H1 (cell line): ENCODE measurements at regions not wholly inside any gene's neighbourhood (a gene's known extent, or its start where the extent isn't known, plus 50 kb on each side); places are given as distances from the start of the nearest gene placed in this dataset.
A peak's percentile ranks its signal among the peaks of the same experiment; 100 is the strongest.

Source experiments
- CTCF ChIA-PET: fragments of 300-600 bp; sonication (Branson Sonifier 250); formaldehyde crosslinking; loops from one replicate; lab custom pipeline; 2021; ENCODE audit not compliant: partially characterized antibody; lab: Charles Lee
- POLR2A ChIA-PET: fragments of 300-600 bp; sonication (Branson Sonifier 250); formaldehyde crosslinking; loops from one replicate; lab custom pipeline; 2021; ENCODE audit warnings: inconsistent platforms; ENCODE audit not compliant: partially characterized antibody; lab: Charles Lee
- DNase-seq, 2 experiments: peaks; one replicate each; pipeline versions ENCODE4 v3.0.0 to v3.0.0-alpha.2; 2010 to 2022; ENCODE audit warnings: low spot score in 2 of 2, low read depth in 1 of 2, mixed read lengths in 1 of 2
- FAIRE-seq: peaks from 2 replicates; lab custom pipeline; 2011; peaks lifted over from hg19 to GRCh38; lab: Jason Lieb, UNC
- H2AFZ ChIP-seq: 2 replicates; pipeline ENCODE4 v1.8.1; 2012; ENCODE audit warnings: low read length, inconsistent platforms
- H2AK5ac ChIP-seq: 2 replicates; pipeline ENCODE4 v1.6.1; 2013; ENCODE audit warnings: low read depth, low read length
- H2BK120ac ChIP-seq: replicated peaks from 2 replicates; pipeline ENCODE3; 2013; ENCODE audit warnings: low read depth, low read length, inconsistent platforms
- H2BK12ac ChIP-seq: 2 replicates; pipeline ENCODE4 v1.6.1; 2013; ENCODE audit warnings: low read depth, low read length
- H2BK15ac ChIP-seq: 2 replicates; pipeline ENCODE4 v1.6.1; 2013; ENCODE audit warnings: low read length
- H2BK20ac ChIP-seq: 2 replicates; pipeline ENCODE4 v1.6.1; 2013; ENCODE audit warnings: low read length
- H2BK5ac ChIP-seq: 2 replicates; pipeline ENCODE4 v1.6.1; 2013; ENCODE audit warnings: low read depth, low read length
- H3K14ac ChIP-seq: 2 replicates; pipeline ENCODE4 v1.6.1; 2013; ENCODE audit warnings: inconsistent platforms; ENCODE audit not compliant: insufficient read length
- H3K18ac ChIP-seq: 2 replicates; pipeline ENCODE4 v1.6.1; 2013; ENCODE audit warnings: low read length; ENCODE audit errors: extremely low read depth
- H3K23ac ChIP-seq: 2 replicates; pipeline ENCODE4 v1.6.1; 2013; ENCODE audit warnings: inconsistent platforms; ENCODE audit not compliant: insufficient read length
- H3K23me2 ChIP-seq: 2 replicates; pipeline ENCODE4 v1.6.1; 2013; ENCODE audit warnings: low read depth, low read length
- H3K27ac ChIP-seq: 2 replicates; pipeline ENCODE4 v1.6.1; 2011; ENCODE audit warnings: low read depth, low read length, inconsistent platforms
- H3K27me3 ChIP-seq, 4 experiments: replicated peaks in 1 of 4; 1 replicate in 1 of 4; 2 replicates in 3 of 4; pipeline versions ENCODE4 v1.6.1 to v1.8.1; 2011 to 2013; ENCODE audit warnings: low read length in 3 of 4, mild to moderate bottlenecking in 3 of 4, inconsistent platforms in 2 of 4, mixed read lengths in 2 of 4, moderate library complexity in 1 of 4; ENCODE audit not compliant: control insufficient read depth in 3 of 4, insufficient read depth in 3 of 4; ENCODE audit errors: extremely low read depth in 1 of 4
- H3K36me3 ChIP-seq, 4 experiments: 2 replicates each; pipeline versions ENCODE4 v1.6.1 to v1.8.1; 2011 to 2013; ENCODE audit warnings: mild to moderate bottlenecking in 4 of 4, low read length in 3 of 4, moderate library complexity in 2 of 4, control low read depth in 1 of 4, inconsistent platforms in 1 of 4; ENCODE audit not compliant: insufficient read depth in 4 of 4, control insufficient read depth in 2 of 4
- H3K4ac ChIP-seq: replicated peaks from 2 replicates; pipeline ENCODE3; 2013; ENCODE audit warnings: low read length, low read depth, mixed read lengths, inconsistent platforms; ENCODE audit not compliant: insufficient read length
- H3K4me1 ChIP-seq, 4 experiments: replicated peaks in 1 of 4; 1 replicate in 1 of 4; 2 replicates in 3 of 4; pipeline versions ENCODE4 v1.6.1 to v1.8.1; 2011 to 2013; ENCODE audit warnings: low read length in 3 of 4, inconsistent platforms in 2 of 4, mixed read lengths in 1 of 4; ENCODE audit not compliant: insufficient read depth in 4 of 4, control insufficient read depth in 3 of 4
- H3K4me2 ChIP-seq, 2 experiments: 2 replicates each; pipeline versions ENCODE4 v1.6.1 to v1.8.1; 2011 to 2013; ENCODE audit warnings: low read depth in 2 of 2, low read length in 2 of 2, control low read depth in 1 of 2, inconsistent platforms in 1 of 2, mild to moderate bottlenecking in 1 of 2; ENCODE audit not compliant: insufficient read depth in 1 of 2
- H3K4me3 ChIP-seq, 4 experiments: fragments of 200-600, 300-600 bp in 1 of 4; sonication (generic), shearing (Covaris generic), sonication (Bioruptor Twin) in 1 of 4; 2 replicates each; pipeline versions ENCODE4 v1.5.1 to v1.8.1; 2011 to 2016; ENCODE audit warnings: low read length in 4 of 4, low read depth in 3 of 4, control low read depth in 2 of 4, inconsistent platforms in 2 of 4, mild to moderate bottlenecking in 2 of 4, mixed read lengths in 1 of 4, moderate library complexity in 1 of 4; ENCODE audit not compliant: insufficient read depth in 2 of 4; ENCODE audit errors: extremely low read depth in 1 of 4
- H3K56ac ChIP-seq: replicated peaks from 2 replicates; pipeline ENCODE3; 2013; ENCODE audit warnings: low read depth, mild to moderate bottlenecking, mixed read lengths, low read length, inconsistent platforms; ENCODE audit not compliant: insufficient read length
- H3K79me1 ChIP-seq: 2 replicates; pipeline ENCODE4 v1.6.1; 2013; ENCODE audit warnings: low read depth, low read length, control low read depth
- H3K79me2 ChIP-seq, 2 experiments: 2 replicates each; pipeline versions ENCODE4 v1.6.1 to v1.8.1; 2012 to 2013; ENCODE audit warnings: low read length in 2 of 2, mild to moderate bottlenecking in 2 of 2, inconsistent platforms in 1 of 2; ENCODE audit not compliant: insufficient read depth in 2 of 2, control insufficient read depth in 1 of 2
- H3K9ac ChIP-seq, 4 experiments: replicated peaks in 1 of 4; 1 replicate in 1 of 4; 2 replicates in 3 of 4; pipeline versions ENCODE4 v1.6.1 to v1.8.1; 2011 to 2013; ENCODE audit warnings: low read depth in 3 of 4, low read length in 3 of 4, control low read depth in 2 of 4, mild to moderate bottlenecking in 2 of 4, moderate library complexity in 2 of 4, inconsistent platforms in 1 of 4; ENCODE audit errors: extremely low read depth in 1 of 4
- H3K9me3 ChIP-seq, 2 experiments: 2 replicates each; pipeline versions ENCODE4 v1.6.1 to v1.8.1; 2012 to 2013; ENCODE audit warnings: mild to moderate bottlenecking in 2 of 2, moderate library complexity in 2 of 2, control low read depth in 1 of 2, inconsistent platforms in 1 of 2, low read depth in 1 of 2, low read length in 1 of 2, mixed read lengths in 1 of 2; ENCODE audit not compliant: insufficient read depth in 2 of 2
- H4K20me1 ChIP-seq, 2 experiments: replicated peaks in 1 of 2; 2 replicates each; pipeline versions ENCODE3 to v1.8.1; 2011 to 2013; ENCODE audit warnings: inconsistent platforms in 2 of 2, low read length in 2 of 2, mild to moderate bottlenecking in 1 of 2; ENCODE audit not compliant: insufficient read depth in 2 of 2, control insufficient read depth in 1 of 2
- H4K5ac ChIP-seq: 2 replicates; pipeline ENCODE4 v1.6.1; 2013; ENCODE audit warnings: low read length, low read depth, mixed read lengths, inconsistent platforms; ENCODE audit not compliant: insufficient read length
- H4K8ac ChIP-seq: 2 replicates; pipeline ENCODE4 v1.8.0; 2013; ENCODE audit warnings: mild to moderate bottlenecking, moderate library complexity, low read length, inconsistent platforms; ENCODE audit not compliant: insufficient read depth; ENCODE audit errors: extremely low read depth
- H4K91ac ChIP-seq: replicated peaks from 2 replicates; pipeline ENCODE3; 2013; ENCODE audit warnings: low read length, mixed read lengths, inconsistent platforms; ENCODE audit not compliant: insufficient read length
- CTBP2 ChIP-seq: IDR thresholded peaks from 2 replicates; pipeline ENCODE4 v1.7.0; 2011; ENCODE audit warnings: borderline replicate concordance, mild to moderate bottlenecking, moderate library complexity, mixed read lengths, low read length; ENCODE audit not compliant: insufficient read depth, insufficient read length
- FOSL1 ChIP-seq: IDR thresholded peaks from 2 replicates; pipeline ENCODE4 v1.6.1; 2011; ENCODE audit warnings: mild to moderate bottlenecking, low read depth, low read length, moderate library complexity; ENCODE audit not compliant: insufficient read depth
- GABPA ChIP-seq: IDR thresholded peaks from 2 replicates; pipeline ENCODE4 v1.6.1; 2011; ENCODE audit warnings: mild to moderate bottlenecking, low read length, moderate library complexity, borderline replicate concordance; ENCODE audit not compliant: insufficient read depth
- GTF2F1 ChIP-seq: IDR thresholded peaks from 2 replicates; pipeline ENCODE4 v1.6.1; 2012; ENCODE audit warnings: low read depth, low read length, improper control_type of control experiment, borderline replicate concordance
- HDAC2 ChIP-seq, 2 experiments: fragments of 300-600 bp in 1 of 2; sonication (generic) in 1 of 2; IDR thresholded peaks; 2 replicates each; pipeline ENCODE4 v1.6.1; 2011 to 2012; ENCODE audit warnings: low read depth in 2 of 2, low read length in 2 of 2, mild to moderate bottlenecking in 2 of 2, moderate library complexity in 2 of 2, borderline replicate concordance in 1 of 2, inconsistent platforms in 1 of 2
- RBBP5 ChIP-seq: IDR thresholded peaks from 2 replicates; pipeline ENCODE4 v1.7.1; 2012; ENCODE audit warnings: low read depth, mild to moderate bottlenecking, inconsistent platforms, low read length, moderate library complexity, borderline replicate concordance
- SRF ChIP-seq: IDR thresholded peaks from 2 replicates; pipeline ENCODE4 v1.6.1; 2011; ENCODE audit warnings: mild to moderate bottlenecking, low read depth, low read length, moderate library complexity
- TAF1 ChIP-seq: IDR thresholded peaks from 2 replicates; pipeline ENCODE4 v1.6.1; 2011; ENCODE audit warnings: mild to moderate bottlenecking, low read depth, low read length
- TBP ChIP-seq: IDR thresholded peaks from 2 replicates; pipeline ENCODE4 v1.6.1; 2011; ENCODE audit warnings: low read depth, low read length, improper control_type of control experiment
- ZNF274 ChIP-seq: IDR thresholded peaks from 2 replicates; pipeline ENCODE4 v1.7.0; 2012; ENCODE audit warnings: low read length, borderline replicate concordance; ENCODE audit errors: extremely low read depth
- WGBS, 2 experiments: shearing (Covaris generic) in 1 of 2; methylation state at CpG; one replicate each; pipeline versions ENCODE4 v1.1.6 to v1.1.7; 2013 to 2015; ENCODE audit warnings: low lambda C conversion rate in 2 of 2, mixed read lengths in 2 of 2, inconsistent platforms in 1 of 2, low coverage in 1 of 2, missing lambda C conversion rate in 1 of 2; ENCODE audit not compliant: insufficient replicate concordance in 2 of 2, insufficient coverage in 1 of 2, insufficient read length in 1 of 2; ENCODE audit errors: extremely low coverage in 1 of 2, missing lambda C conversion rate in 1 of 2; 5-methylcytosine and 5-hydroxymethylcytosine counted together
- TF ChIP-seq, protein P1 (sequence below): IDR thresholded peaks from 2 replicates; pipeline ENCODE4 v1.6.1; 2012; ENCODE audit warnings: inconsistent platforms

DNA sequence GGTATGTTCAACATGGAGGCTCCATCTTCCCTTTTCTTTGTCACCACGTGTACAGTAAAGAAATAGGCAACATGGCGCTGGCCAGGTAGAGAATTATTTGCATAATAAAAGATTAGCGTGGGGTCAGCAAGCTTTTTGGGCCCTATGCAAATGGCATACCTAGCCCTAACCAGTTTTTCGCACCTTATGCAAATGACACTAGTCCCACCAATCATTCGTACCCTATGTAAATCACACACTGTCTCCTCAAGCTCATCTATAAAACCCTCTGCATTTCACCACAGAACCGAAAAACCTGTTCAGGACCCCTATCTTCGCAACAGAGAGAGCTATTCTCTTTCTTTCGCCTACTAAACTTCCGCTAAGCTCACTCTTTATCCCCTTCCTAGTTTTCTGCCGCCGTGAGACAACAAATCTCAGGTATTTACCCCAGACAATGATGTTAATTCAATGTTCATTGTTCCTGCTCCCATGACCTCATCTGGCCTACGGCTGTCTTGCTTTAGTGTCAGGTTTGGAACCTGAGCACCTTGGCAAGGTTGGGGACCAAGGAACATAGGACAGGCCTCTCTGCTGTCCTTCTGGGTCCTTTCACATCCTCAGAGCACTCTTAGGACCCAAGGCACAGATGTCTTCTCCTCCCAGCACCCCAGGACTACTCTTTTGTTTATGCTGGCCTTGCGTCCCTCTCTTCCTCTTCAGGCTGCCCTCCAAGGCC is 180.7 kb upstream of the RAI14 start:
- H3K36me3 ChIP-seq: no peaks in the 10 kb centered on the region
- H3K4ac ChIP-seq: peak overlapping the region; percentile 7
- POLR2A ChIA-PET: interaction anchor here (0.8 to 2.8 kb wide), 12 partner anchors 10 to 466 kb away, joined by 3 to 22 read pairs (median 4); partner anchors contain the start of gene TTC23L
- no peak overlapping the region for H3K14ac ChIP-seq
- H4K20me1 ChIP-seq: no peaks in the 10 kb centered on the region
- H3K4me1 ChIP-seq: peaks cover 6 to 14% (median 10%) of the 10 kb centered on the region in 4 experiments
- peak overlapping the region; percentile 16 to 73 (median 46); a peak in 6 of 7 replicates for H3K9ac ChIP-seq
- no peaks in the 10 kb centered on the region; a peak in 1 of 4 replicates for H3K9me3 ChIP-seq
- H4K91ac ChIP-seq: peak overlapping the region; percentile 67
- H2BK5ac ChIP-seq: peak overlapping the region; percentile 94
- H4K8ac ChIP-seq: peak overlapping the region; percentile 53; the same call in 1 of the 2 replicates
- H2AK5ac ChIP-seq: peak overlapping the region; percentile 69; the same call in 1 of the 2 replicates
- no peaks in the 10 kb centered on the region for H3K79me1 ChIP-seq
- peak; percentile 88 for FAIRE-seq
- peak overlapping the region; percentile 49; the same call in 1 of the 2 replicates for H2BK15ac ChIP-seq
- no peaks in the 10 kb centered on the region for H3K27me3 ChIP-seq
- H2AFZ ChIP-seq: no peak overlapping the region
- peak overlapping the region; percentile 71 for H3K18ac ChIP-seq
- peak overlapping the region; percentile 92 for H3K27ac ChIP-seq
- peak overlapping the region; percentile 43 to 58 for H3K4me2 ChIP-seq
- H2BK12ac ChIP-seq: peak overlapping the region; percentile 97
- peak overlapping the region in 1 of 4 experiments; percentile 38; a peak in 2 of 8 replicates for H3K4me3 ChIP-seq
- H3K56ac ChIP-seq: no peak overlapping the region
- no peak overlapping the region for H3K23ac ChIP-seq
- H3K79me2 ChIP-seq: no peaks in the 10 kb centered on the region
- 0 out of 2 replicates have a peak overlapping the region, but pooled peaks have one; percentile 68 for H2BK20ac ChIP-seq
- peak overlapping the region; percentile 63 for H4K5ac ChIP-seq
- 24% methylated on average over 13 of the region's 13 CpGs; no CpG with 5 or more reads in 1 of the 2 experiments for WGBS, 2 experiments
- H2BK120ac ChIP-seq: peak overlapping the region; percentile 45
- CTCF ChIA-PET: interaction anchor here (0.7 to 4.6 kb wide), 24 partner anchors 11 to 529 kb away, joined by 3 to 44 read pairs (median 4); partner anchors contain the start of genes BRIX1, RAD1 and TTC23L
- DNase-seq: no peak
- H3K23me2 ChIP-seq: no peaks in the 10 kb centered on the region
- peak; percentile 70; the same call in 1 of the 2 replicates for TF ChIP-seq TAF1
- no peak for TF ChIP-seq CTBP2
- TF ChIP-seq SRF: no peak
- TF ChIP-seq, protein P1, sequence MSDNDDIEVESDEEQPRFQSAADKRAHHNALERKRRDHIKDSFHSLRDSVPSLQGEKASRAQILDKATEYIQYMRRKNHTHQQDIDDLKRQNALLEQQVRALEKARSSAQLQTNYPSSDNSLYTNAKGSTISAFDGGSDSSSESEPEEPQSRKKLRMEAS: peak; percentile 92
- no peak for TF ChIP-seq GABPA
- no peak for TF ChIP-seq GTF2F1
- no peak for TF ChIP-seq FOSL1
- TF ChIP-seq RBBP5: no peak
- peak; percentile 86 for TF ChIP-seq TBP
- no peak for TF ChIP-seq ZNF274
- no peak for TF ChIP-seq HDAC2 (IDR thresholded peaks at IDR 0.05; ENCODE audit: borderline replicate concordance in 1 of 2, low read depth in 2 of 2, low read length in 2 of 2)
